ENCODE measurements at regions not wholly inside any gene's neighbourhood (a gene's known extent, or its start where the extent isn't known, plus 50 kb on each side); places are given as distances from the start of the nearest gene placed in this dataset.

- no peaks in the 10 kb centered on the region for H3K9me3 ChIP-seq (ENCODE audit: control insufficient read depth in 2 of 2, low read length in 2 of 2)
- DNase-seq = peak in 1 of 3 donors; percentile 64
- peaks cover 25% of the 10 kb centered on the region for H3K4me1 ChIP-seq (ENCODE audit: control insufficient read depth, insufficient read depth, low read length, poor library complexity, severe bottlenecking)
- no peaks in the 10 kb centered on the region for H3K36me3 ChIP-seq (ENCODE audit: control insufficient read depth, insufficient read depth, low read length)
- Mint-ChIP-seq H3K36me3 (no peaks in the 10 kb centered on the region), H3K9me3 (peaks cover 0 to 4% (median 0%) of the 10 kb centered on the region in 7 donors), H3K4me3 (no peak overlapping the region), H3K27me3 (no peaks in the 10 kb centered on the region), H3K27ac (peak overlapping the region in 2 of 3 donors; percentile 21 to 79), H3K4me1 (peaks cover 41 to 73% (median 59%) of the 10 kb centered on the region in 4 donors)
- no peaks in the 10 kb centered on the region for H3K27me3 ChIP-seq (ENCODE audit: control insufficient read depth, insufficient read depth, low read length)
- no peak overlapping the region for H3K4me3 ChIP-seq (ENCODE audit: low read depth, low read length)
- ATAC-seq (ENCODE audit: low read depth in 2 of 2) = no peak
- H3K27ac ChIP-seq (ENCODE audit: insufficient read depth, low read length, poor library complexity, severe bottlenecking) = no peak overlapping the region
These were observed 527.7 kb downstream of the FUT8 start for GRCh38 chr14:65940056-65940735.

- Mint-ChIP-seq H3K9me3 (peaks cover 0 to 4% (median 0%) of the 10 kb centered on the region in 7 donors), H3K4me1 (peaks cover 41 to 79% (median 61%) of the 10 kb centered on the region in 4 donors), H3K36me3 (peaks cover 4% of the 10 kb centered on the region), H3K4me3 (peak overlapping the region in 2 of 4 donors; percentile 17 to 27), H3K27me3 (no peaks in the 10 kb centered on the region), H3K27ac (peak overlapping the region in 2 of 3 donors; percentile 84 to 89)
- Histone ChIP-seq H3K27me3 (ENCODE audit: control insufficient read depth, insufficient read depth, low read length) (no peaks in the 10 kb centered on the region), H3K36me3 (ENCODE audit: control insufficient read depth, insufficient read depth, low read length) (no peaks in the 10 kb centered on the region), H3K4me3 (ENCODE audit: low read depth, low read length) (no peak overlapping the region), H3K9me3 (ENCODE audit: control insufficient read depth in 2 of 2, low read length in 2 of 2) (no peaks in the 10 kb centered on the region), H3K27ac (ENCODE audit: insufficient read depth, low read length, poor library complexity, severe bottlenecking) (no peak overlapping the region), H3K4me1 (ENCODE audit: control insufficient read depth, insufficient read depth, low read length, poor library complexity, severe bottlenecking) (peaks cover 25% of the 10 kb centered on the region)
- DNase-seq (no peak), ATAC-seq (ENCODE audit: low read depth in 2 of 2) (no peak)
These were observed 528.6 kb downstream of the FUT8 start for GRCh38 chr14:65941091-65941490.

DNA sequence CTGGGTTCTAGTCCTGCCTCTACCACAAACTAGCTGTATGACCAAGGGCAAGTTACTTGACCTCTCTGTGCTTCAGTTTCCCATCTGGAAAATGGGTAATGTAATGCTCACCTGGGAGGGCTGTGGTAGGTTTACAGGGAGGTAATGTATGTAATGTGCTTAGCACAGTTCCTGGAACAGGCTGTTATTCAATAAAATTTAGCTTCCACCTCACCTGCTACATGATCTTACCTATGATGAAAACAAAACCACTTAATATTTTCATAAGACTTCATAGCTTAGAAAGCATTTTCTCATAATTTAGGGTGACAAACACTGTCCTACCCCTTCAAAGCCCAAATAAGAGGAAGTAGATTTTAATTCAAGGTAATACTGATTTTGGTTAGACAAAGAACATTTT lies 530.6 kb downstream of the FUT8 start:
- Mint-ChIP-seq H3K36me3 (peaks cover 5% of the 10 kb centered on the region), H3K4me1 (peaks cover 28 to 66% (median 50%) of the 10 kb centered on the region in 4 donors), H3K27me3 (no peaks in the 10 kb centered on the region), H3K27ac (peak overlapping the region; percentile 34 to 72 (median 55)), H3K4me3 (peak overlapping the region in 2 of 4 donors; percentile 13), H3K9me3 (peaks cover 0 to 1% (median 0%) of the 10 kb centered on the region in 7 donors)
- peaks cover 16% of the 10 kb centered on the region for H3K4me1 ChIP-seq (ENCODE audit: control insufficient read depth, insufficient read depth, low read length, poor library complexity, severe bottlenecking)
- H3K36me3 ChIP-seq (ENCODE audit: control insufficient read depth, insufficient read depth, low read length) = no peaks in the 10 kb centered on the region
- no peaks in the 10 kb centered on the region for H3K9me3 ChIP-seq (ENCODE audit: control insufficient read depth in 2 of 2, low read length in 2 of 2)
- no peaks in the 10 kb centered on the region for H3K27me3 ChIP-seq (ENCODE audit: control insufficient read depth, insufficient read depth, low read length)
- ATAC-seq (ENCODE audit: low read depth in 2 of 2) (peak; percentile 79 to 85), DNase-seq (peak in 1 of 3 donors; percentile 75)
- H3K27ac ChIP-seq (ENCODE audit: insufficient read depth, low read length, poor library complexity, severe bottlenecking) = no peak overlapping the region
- no peak overlapping the region for H3K4me3 ChIP-seq (ENCODE audit: low read depth, low read length)

DNA sequence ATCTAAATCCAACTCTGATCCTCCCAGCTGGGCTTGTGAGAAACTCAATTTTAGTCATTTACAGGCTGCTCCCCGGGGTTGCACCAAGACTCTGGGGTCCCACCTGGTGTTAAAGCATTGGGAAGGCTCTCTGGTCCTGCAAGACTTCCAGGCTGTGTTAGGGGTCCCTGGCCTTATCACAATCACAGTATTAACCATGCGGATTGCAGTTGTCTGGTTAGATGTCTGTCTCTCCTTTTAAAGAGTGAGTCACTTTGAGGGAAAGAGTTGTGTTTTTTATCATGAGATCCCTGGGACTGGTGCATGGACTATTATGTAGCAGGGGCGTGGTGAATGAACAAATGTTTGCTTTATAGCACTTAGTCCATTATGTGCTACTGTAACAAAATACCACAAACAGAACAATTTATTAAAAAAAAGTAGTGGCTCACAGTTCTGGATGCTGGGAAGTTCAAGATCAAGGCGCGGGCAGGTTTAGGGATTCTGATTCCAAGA lies 531.4 kb downstream of the FUT8 start:
- no peaks in the 10 kb centered on the region for H3K36me3 ChIP-seq (ENCODE audit: control insufficient read depth, insufficient read depth, low read length)
- peaks cover 16% of the 10 kb centered on the region for H3K4me1 ChIP-seq (ENCODE audit: control insufficient read depth, insufficient read depth, low read length, poor library complexity, severe bottlenecking)
- no peak for DNase-seq
- Mint-ChIP-seq H3K36me3 (peaks cover 8% of the 10 kb centered on the region), H3K4me1 (peaks cover 29 to 68% (median 52%) of the 10 kb centered on the region in 4 donors), H3K27me3 (no peaks in the 10 kb centered on the region), H3K27ac (peak overlapping the region; percentile 29 to 75 (median 55)), H3K4me3 (no peak overlapping the region), H3K9me3 (peaks cover 0 to 1% (median 0%) of the 10 kb centered on the region in 7 donors)
- no peak for ATAC-seq (ENCODE audit: low read depth in 2 of 2)
- no peaks in the 10 kb centered on the region for H3K9me3 ChIP-seq (ENCODE audit: control insufficient read depth in 2 of 2, low read length in 2 of 2)
- no peak overlapping the region for H3K27ac ChIP-seq (ENCODE audit: insufficient read depth, low read length, poor library complexity, severe bottlenecking)
- H3K4me3 ChIP-seq (ENCODE audit: low read depth, low read length) = no peak overlapping the region
- no peaks in the 10 kb centered on the region for H3K27me3 ChIP-seq (ENCODE audit: control insufficient read depth, insufficient read depth, low read length)

DNA sequence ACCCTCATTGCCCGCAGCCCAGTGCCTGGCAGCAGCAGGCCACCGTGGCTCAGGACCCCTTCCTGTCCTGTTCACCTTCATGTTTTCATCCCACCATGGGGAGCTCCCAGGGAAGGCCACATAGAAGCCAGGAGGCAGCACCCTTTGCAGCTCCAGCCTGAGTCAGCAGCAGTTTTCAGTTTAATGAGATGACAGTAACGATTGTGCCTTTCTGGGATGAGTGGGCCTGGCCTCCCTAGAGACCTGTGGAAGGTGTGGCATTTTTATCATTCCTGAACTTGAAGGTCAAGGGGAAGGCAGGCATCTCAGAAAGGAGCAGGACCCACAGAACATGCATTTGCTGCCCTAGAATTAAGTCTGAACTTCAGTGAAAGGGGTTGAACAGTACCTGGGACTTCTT lies 532.8 kb downstream of the FUT8 start:
- ATAC-seq (ENCODE audit: low read depth in 2 of 2) = no peak
- peaks cover 38 to 71% (median 56%) of the 10 kb centered on the region in 4 donors for H3K4me1 Mint-ChIP-seq
- H3K27ac ChIP-seq (ENCODE audit: insufficient read depth, low read length, poor library complexity, severe bottlenecking) = no peak overlapping the region
- H3K4me3 Mint-ChIP-seq = no peak overlapping the region
- no peaks in the 10 kb centered on the region for H3K27me3 ChIP-seq (ENCODE audit: control insufficient read depth, insufficient read depth, low read length)
- peaks cover 8% of the 10 kb centered on the region for H3K36me3 Mint-ChIP-seq
- no peaks in the 10 kb centered on the region for H3K27me3 Mint-ChIP-seq
- peaks cover 26% of the 10 kb centered on the region for H3K4me1 ChIP-seq (ENCODE audit: control insufficient read depth, insufficient read depth, low read length, poor library complexity, severe bottlenecking)
- no peak for DNase-seq
- peaks cover 0 to 1% (median 0%) of the 10 kb centered on the region in 7 donors for H3K9me3 Mint-ChIP-seq
- no peaks in the 10 kb centered on the region for H3K36me3 ChIP-seq (ENCODE audit: control insufficient read depth, insufficient read depth, low read length)
- no peak overlapping the region for H3K4me3 ChIP-seq (ENCODE audit: low read depth, low read length)
- H3K27ac Mint-ChIP-seq = peak overlapping the region in 2 of 3 donors; percentile 65 to 79
- H3K9me3 ChIP-seq (ENCODE audit: control insufficient read depth in 2 of 2, low read length in 2 of 2) = no peaks in the 10 kb centered on the region

DNA sequence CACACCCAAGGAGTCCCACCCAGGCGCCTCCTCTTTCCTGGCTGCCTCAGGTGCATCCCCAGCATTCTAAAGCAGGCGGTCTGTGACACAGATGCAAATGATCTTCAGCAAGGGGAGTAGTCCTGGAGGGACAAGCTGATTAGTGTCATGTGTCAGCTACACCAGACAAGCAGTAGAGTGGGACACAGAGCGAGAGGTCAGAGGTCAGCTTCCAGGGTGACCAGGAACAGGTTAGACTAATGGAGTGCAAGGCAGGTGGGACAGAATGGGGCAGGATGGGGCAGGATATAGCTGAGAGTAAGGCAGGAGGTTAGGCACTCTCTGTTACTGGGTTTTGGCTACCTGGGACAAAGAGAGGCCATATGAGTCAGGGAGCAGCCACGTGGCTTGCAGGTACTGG lies 534.0 kb downstream of the FUT8 start:
- H3K36me3 ChIP-seq (ENCODE audit: control insufficient read depth, insufficient read depth, low read length) = no peaks in the 10 kb centered on the region
- DNase-seq (no peak), ATAC-seq (ENCODE audit: low read depth in 2 of 2) (no peak)
- no peak overlapping the region for H3K27ac ChIP-seq (ENCODE audit: insufficient read depth, low read length, poor library complexity, severe bottlenecking)
- H3K4me1 ChIP-seq (ENCODE audit: control insufficient read depth, insufficient read depth, low read length, poor library complexity, severe bottlenecking) = peaks cover 32% of the 10 kb centered on the region
- no peak overlapping the region for H3K4me3 ChIP-seq (ENCODE audit: low read depth, low read length)
- H3K36me3 Mint-ChIP-seq = peaks cover 8% of the 10 kb centered on the region
- peaks cover 0 to 1% (median 0%) of the 10 kb centered on the region in 7 donors for H3K9me3 Mint-ChIP-seq
- H3K27me3 ChIP-seq (ENCODE audit: control insufficient read depth, insufficient read depth, low read length) = no peaks in the 10 kb centered on the region
- H3K9me3 ChIP-seq (ENCODE audit: control insufficient read depth in 2 of 2, low read length in 2 of 2) = no peaks in the 10 kb centered on the region
- peaks cover 35 to 71% (median 54%) of the 10 kb centered on the region in 4 donors for H3K4me1 Mint-ChIP-seq
- peak overlapping the region; percentile 21 to 80 (median 54) for H3K27ac Mint-ChIP-seq
- no peaks in the 10 kb centered on the region for H3K27me3 Mint-ChIP-seq
- H3K4me3 Mint-ChIP-seq = peak overlapping the region in 1 of 4 donors; percentile 47

- no peak for DNase-seq
- Mint-ChIP-seq H3K27ac (peak overlapping the region in 2 of 3 donors; percentile 62 to 76), H3K9me3 (no peaks in the 10 kb centered on the region), H3K4me3 (peak overlapping the region in 1 of 4 donors; percentile 58), H3K27me3 (no peaks in the 10 kb centered on the region), H3K4me1 (peaks cover 28 to 61% (median 45%) of the 10 kb centered on the region in 4 donors), H3K36me3 (peaks cover 8% of the 10 kb centered on the region)
- no peak for ATAC-seq (ENCODE audit: low read depth in 2 of 2)
- H3K36me3 ChIP-seq (ENCODE audit: control insufficient read depth, insufficient read depth, low read length) = no peaks in the 10 kb centered on the region
- H3K4me1 ChIP-seq (ENCODE audit: control insufficient read depth, insufficient read depth, low read length, poor library complexity, severe bottlenecking) = peaks cover 25% of the 10 kb centered on the region
- H3K4me3 ChIP-seq (ENCODE audit: low read depth, low read length) = no peak overlapping the region
- no peak overlapping the region for H3K27ac ChIP-seq (ENCODE audit: insufficient read depth, low read length, poor library complexity, severe bottlenecking)
- no peaks in the 10 kb centered on the region for H3K9me3 ChIP-seq (ENCODE audit: control insufficient read depth in 2 of 2, low read length in 2 of 2)
- no peaks in the 10 kb centered on the region for H3K27me3 ChIP-seq (ENCODE audit: control insufficient read depth, insufficient read depth, low read length)
These were observed 535.8 kb downstream of the FUT8 start for GRCh38 chr14:65948302-65948701.

Measured in CD4-positive, CD25-positive, alpha-beta regulatory T cell (primary cell).